ENCODE measurements at regions not wholly inside any gene's neighbourhood (a gene's known extent, or its start where the extent isn't known, plus 50 kb on each side); places are given as distances from the start of the nearest gene placed in this dataset.

GRCh38 chr17:11094331-11094730, 146.7 kb upstream of the SHISA6 start:
- DNase-seq = no peak
- Histone ChIP-seq H3F3A (ENCODE audit: insufficient read depth) (no peaks in the 10 kb centered on the region), H3K36me3 (ENCODE audit: low read depth) (no peaks in the 10 kb centered on the region), H3K9ac (no peak overlapping the region), H3K9me3 (ENCODE audit: low read depth) (no peaks in the 10 kb centered on the region), H3K27ac (no peak overlapping the region), H3K4me3 (no peak overlapping the region), H3K27me3 (replicated peaks; ENCODE audit: insufficient read depth) (no peaks in the 10 kb centered on the region), H4K20me1 (ENCODE audit: insufficient read depth) (no peaks in the 10 kb centered on the region), H2AFZ (no peak overlapping the region), H3K4me2 (ENCODE audit: unreplicated experiment) (no peak overlapping the region), H3K79me2 (ENCODE audit: insufficient read depth) (no peaks in the 10 kb centered on the region), H3K4me1 (ENCODE audit: insufficient read depth) (no peaks in the 10 kb centered on the region), H3K9me2 (ENCODE audit: insufficient read depth) (no peaks in the 10 kb centered on the region)
- TF ChIP-seq EZH2phosphoT487 (IDR thresholded peaks at IDR 0.05; ENCODE audit: insufficient read depth, low read depth) (no peak), EZH2 (IDR thresholded peaks at IDR 0.05; ENCODE audit: insufficient read depth, poor library complexity, severe bottlenecking) (no peak)
- in situ Hi-C loops (cut with MboI) = no loop called here
- WGBS, 2 experiments (ENCODE audit: low coverage in 1 of 2, low lambda C conversion rate in 2 of 2, missing lambda C conversion rate in 2 of 2) = 4% methylated on average over 14 of the region's 14 CpGs

GRCh38 chr17:11086646-11087340, 154.2 kb upstream of the SHISA6 start:
- WGBS, 2 experiments (ENCODE audit: low coverage in 1 of 2, low lambda C conversion rate in 2 of 2, missing lambda C conversion rate in 2 of 2) = 6 to 8% methylated on average over 8 of the region's 8 CpGs
- in situ Hi-C loops (cut with MboI) = no loop called here
- H3K36me3 ChIP-seq (ENCODE audit: low read depth) = no peaks in the 10 kb centered on the region
- H3K9me2 ChIP-seq (ENCODE audit: insufficient read depth) = no peaks in the 10 kb centered on the region
- H3K79me2 ChIP-seq (ENCODE audit: insufficient read depth) = no peaks in the 10 kb centered on the region
- H3K4me2 ChIP-seq (ENCODE audit: unreplicated experiment) = no peak overlapping the region
- H4K20me1 ChIP-seq (ENCODE audit: insufficient read depth) = no peaks in the 10 kb centered on the region
- no peaks in the 10 kb centered on the region for H3K27me3 ChIP-seq (replicated peaks; ENCODE audit: insufficient read depth)
- no peak for TF ChIP-seq EZH2 (IDR thresholded peaks at IDR 0.05; ENCODE audit: insufficient read depth, poor library complexity, severe bottlenecking)
- no peak for TF ChIP-seq EZH2phosphoT487 (IDR thresholded peaks at IDR 0.05; ENCODE audit: insufficient read depth, low read depth)
- no peak overlapping the region for H3K9ac ChIP-seq
- no peaks in the 10 kb centered on the region for H3K9me3 ChIP-seq (ENCODE audit: low read depth)
- no peak overlapping the region for H3K27ac ChIP-seq
- DNase-seq = no peak
- no peaks in the 10 kb centered on the region for H3F3A ChIP-seq (ENCODE audit: insufficient read depth)
- H2AFZ ChIP-seq = no peak overlapping the region
- H3K4me3 ChIP-seq = no peak overlapping the region
- H3K4me1 ChIP-seq (ENCODE audit: insufficient read depth) = no peaks in the 10 kb centered on the region

- in situ Hi-C loops (cut with MboI) = no loop called here
- no peak overlapping the region for H3K4me2 ChIP-seq (ENCODE audit: unreplicated experiment)
- H3K9me3 ChIP-seq (ENCODE audit: low read depth) = no peaks in the 10 kb centered on the region
- no peak overlapping the region for H3K27ac ChIP-seq
- H3K36me3 ChIP-seq (ENCODE audit: low read depth) = no peaks in the 10 kb centered on the region
- no peak overlapping the region for H3K4me3 ChIP-seq
- no peaks in the 10 kb centered on the region for H3K9me2 ChIP-seq (ENCODE audit: insufficient read depth)
- no peak overlapping the region for H3K9ac ChIP-seq
- DNase-seq = no peak
- H3K4me1 ChIP-seq (ENCODE audit: insufficient read depth) = no peaks in the 10 kb centered on the region
- no peak overlapping the region for H2AFZ ChIP-seq
- no peaks in the 10 kb centered on the region for H3K27me3 ChIP-seq (replicated peaks; ENCODE audit: insufficient read depth)
- no peak for TF ChIP-seq EZH2 (IDR thresholded peaks at IDR 0.05; ENCODE audit: insufficient read depth, poor library complexity, severe bottlenecking)
- TF ChIP-seq EZH2phosphoT487 (IDR thresholded peaks at IDR 0.05; ENCODE audit: insufficient read depth, low read depth) = no peak
- no peaks in the 10 kb centered on the region for H3K79me2 ChIP-seq (ENCODE audit: insufficient read depth)
- no peaks in the 10 kb centered on the region for H4K20me1 ChIP-seq (ENCODE audit: insufficient read depth)
- H3F3A ChIP-seq (ENCODE audit: insufficient read depth) = no peaks in the 10 kb centered on the region
Observed at GRCh38 chr17:11082559-11082958, 158.5 kb upstream of the SHISA6 start.

- no peak overlapping the region for H3K4me3 ChIP-seq
- no peak overlapping the region for H3K4me2 ChIP-seq (ENCODE audit: unreplicated experiment)
- no peak overlapping the region for H3K27ac ChIP-seq
- H3K4me1 ChIP-seq (ENCODE audit: insufficient read depth) = no peaks in the 10 kb centered on the region
- in situ Hi-C loops (cut with MboI) = no loop called here
- no peak for DNase-seq
- no peaks in the 10 kb centered on the region for H3K9me2 ChIP-seq (ENCODE audit: insufficient read depth)
- H2AFZ ChIP-seq = no peak overlapping the region
- TF ChIP-seq EZH2 (IDR thresholded peaks at IDR 0.05; ENCODE audit: insufficient read depth, poor library complexity, severe bottlenecking) (no peak), EZH2phosphoT487 (IDR thresholded peaks at IDR 0.05; ENCODE audit: insufficient read depth, low read depth) (no peak)
- H3K36me3 ChIP-seq (ENCODE audit: low read depth) = no peaks in the 10 kb centered on the region
- no peak overlapping the region for H3K9ac ChIP-seq
- WGBS, 2 experiments (ENCODE audit: low coverage in 1 of 2, low lambda C conversion rate in 2 of 2, missing lambda C conversion rate in 2 of 2) = 4 to 5% methylated on average over 3 of the region's 3 CpGs
- H4K20me1 ChIP-seq (ENCODE audit: insufficient read depth) = no peaks in the 10 kb centered on the region
- no peaks in the 10 kb centered on the region for H3K27me3 ChIP-seq (replicated peaks; ENCODE audit: insufficient read depth)
- H3K79me2 ChIP-seq (ENCODE audit: insufficient read depth) = no peaks in the 10 kb centered on the region
- H3K9me3 ChIP-seq (ENCODE audit: low read depth) = no peaks in the 10 kb centered on the region
- no peaks in the 10 kb centered on the region for H3F3A ChIP-seq (ENCODE audit: insufficient read depth)
Observed at GRCh38 chr17:11081342-11081741, 159.7 kb upstream of the SHISA6 start.

- no peak for DNase-seq
- Histone ChIP-seq H3K79me2 (ENCODE audit: insufficient read depth) (no peaks in the 10 kb centered on the region), H3K4me3 (no peak overlapping the region), H3K4me1 (ENCODE audit: insufficient read depth) (no peaks in the 10 kb centered on the region), H3K4me2 (ENCODE audit: unreplicated experiment) (no peak overlapping the region), H3K27me3 (replicated peaks; ENCODE audit: insufficient read depth) (no peaks in the 10 kb centered on the region), H3K9me2 (ENCODE audit: insufficient read depth) (no peaks in the 10 kb centered on the region), H3K9me3 (ENCODE audit: low read depth) (no peaks in the 10 kb centered on the region), H3K27ac (no peak overlapping the region), H3K36me3 (ENCODE audit: low read depth) (no peaks in the 10 kb centered on the region), H2AFZ (no peak overlapping the region), H3F3A (ENCODE audit: insufficient read depth) (no peaks in the 10 kb centered on the region), H3K9ac (no peak overlapping the region), H4K20me1 (ENCODE audit: insufficient read depth) (no peaks in the 10 kb centered on the region)
- no peak for TF ChIP-seq EZH2phosphoT487 (IDR thresholded peaks at IDR 0.05; ENCODE audit: insufficient read depth, low read depth)
- TF ChIP-seq EZH2 (IDR thresholded peaks at IDR 0.05; ENCODE audit: insufficient read depth, poor library complexity, severe bottlenecking) = no peak
- WGBS, 2 experiments (ENCODE audit: low coverage in 1 of 2, low lambda C conversion rate in 2 of 2, missing lambda C conversion rate in 2 of 2) = 23 to 32% methylated on average over 1 of the region's 1 CpG
- in situ Hi-C loops (cut with MboI) = no loop called here
Observed at GRCh38 chr17:11077673-11078072, 163.3 kb upstream of the SHISA6 start.

All from GM23248 (cell line).